Frontal cortex (tissue), 3 donors: ENCODE measurements at regions not wholly inside any gene's neighbourhood (a gene's known extent, or its start where the extent isn't known, plus 50 kb on each side); places are given as distances from the start of the nearest gene placed in this dataset.
"Not testable (repeated sequence)": the region's sequence is repeated elsewhere in the genome, so short reads cannot be mapped to it uniquely, and the experiment has no call there.

Source experiments
- DNase-seq, 2 donors: peaks; one replicate each; pipeline ENCODE4 v3.0.0; 2012; ENCODE audit warnings: low spot score in 2 of 2
- FAIRE-seq: peaks from 2 replicates; lab custom pipeline; 2012; peaks lifted over from hg19 to GRCh38; lab: Jason Lieb, UNC
- donor health status: control.
- donor health status: control.
- donor health status: control.

DNA sequence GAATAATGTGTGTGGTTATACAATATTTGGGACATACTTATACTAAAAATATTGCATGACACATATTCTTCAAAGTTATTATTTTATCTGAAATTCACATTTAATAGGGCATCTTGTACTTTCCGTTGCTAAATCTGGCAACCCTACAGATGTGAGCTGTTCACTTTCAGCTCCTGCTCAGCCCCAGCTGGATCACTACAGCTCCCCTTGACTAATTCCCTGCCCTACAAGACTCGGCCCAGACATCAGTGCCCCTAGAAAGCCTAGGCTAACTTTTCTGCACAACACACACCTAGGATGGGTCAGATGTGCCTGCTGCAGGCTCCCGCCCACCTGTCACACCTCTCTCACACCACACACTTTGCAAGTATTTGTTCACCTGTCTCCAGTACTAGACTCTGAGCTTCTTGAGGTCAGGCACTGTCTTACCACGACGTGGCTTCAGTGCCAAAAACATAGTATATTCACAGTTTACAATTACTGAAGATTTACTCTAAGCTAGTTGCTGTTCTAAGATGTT lies 84.1 kb downstream of the PRR15 start:
- FAIRE-seq, DNase-seq: not testable (repeated sequence)

DNA sequence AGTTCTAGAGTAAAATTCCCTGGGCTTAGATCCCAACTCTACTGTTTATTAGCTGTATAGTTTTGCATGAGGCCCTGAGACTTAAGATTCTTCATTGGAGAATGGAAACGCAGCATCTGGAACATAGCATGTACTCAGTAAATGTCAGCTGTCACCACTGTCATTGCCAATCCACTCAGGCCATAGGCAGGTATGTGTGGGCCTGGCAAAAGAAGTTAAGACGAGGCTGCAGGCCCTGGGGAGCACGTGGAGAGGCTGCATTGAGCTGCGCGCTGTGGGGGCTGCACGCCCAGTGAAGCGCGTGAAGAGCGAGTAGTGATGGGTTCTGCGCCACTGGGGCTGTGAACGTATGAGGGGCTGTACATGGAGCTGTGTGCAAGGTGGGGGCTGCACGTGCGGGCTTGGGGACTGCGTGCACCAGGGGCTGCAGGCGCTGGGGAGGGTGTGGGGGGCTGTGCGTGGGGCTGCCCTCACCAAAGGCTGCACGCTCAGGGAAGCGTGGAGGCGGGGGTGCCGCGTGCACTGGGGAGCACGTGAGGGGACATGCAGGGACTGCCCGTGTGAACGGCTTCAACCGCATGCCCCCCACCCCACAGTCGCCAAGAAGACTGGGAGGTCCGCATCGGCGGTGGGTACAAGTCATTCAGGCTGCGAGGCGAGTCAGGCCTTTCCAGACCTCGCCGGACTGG lies 85.5 kb downstream of the PRR15 start:
- FAIRE-seq (no peak), DNase-seq (no peak)

DNA sequence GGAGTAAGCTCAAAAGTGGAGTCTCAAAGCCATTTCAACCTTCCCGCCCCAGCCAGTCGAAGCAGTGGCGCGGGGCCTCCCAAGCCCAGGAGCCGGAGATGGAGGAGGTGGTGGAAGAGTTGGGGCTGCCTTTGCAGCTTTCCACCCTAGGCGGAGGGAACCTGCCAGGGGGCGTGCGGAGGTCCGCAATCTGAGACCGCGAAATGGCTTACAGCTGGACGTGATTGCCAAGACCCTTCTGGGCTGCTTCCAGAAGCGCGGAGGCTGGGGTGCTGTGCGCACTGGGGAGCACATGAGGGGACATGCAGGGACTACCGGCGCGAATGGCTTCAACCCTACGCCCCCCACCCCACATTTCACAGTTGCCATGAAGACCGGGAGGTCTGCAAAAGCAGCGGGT lies 86.2 kb downstream of the PRR15 start:
- DNase-seq (no peak), FAIRE-seq (no peak)

DNA sequence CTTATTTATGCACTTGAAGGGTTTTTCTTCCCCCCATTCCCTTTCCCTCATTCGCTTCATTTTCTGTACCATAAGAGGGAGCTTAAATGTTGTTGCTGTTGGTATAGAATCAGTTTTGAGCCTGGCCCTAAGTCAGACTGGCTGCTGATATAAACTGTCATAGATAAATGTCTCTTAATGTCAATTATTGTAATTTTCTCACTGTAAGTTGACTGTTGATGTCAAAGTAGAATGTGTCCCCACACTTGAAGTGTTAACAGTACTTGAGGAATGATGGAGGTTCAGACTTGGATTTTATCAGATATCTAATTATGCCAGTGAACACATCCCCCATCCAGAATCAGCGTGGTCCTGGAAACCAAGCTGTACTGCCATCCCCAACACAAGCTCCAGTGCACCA lies 87.8 kb downstream of the PRR15 start:
- no peak for DNase-seq
- no peak for FAIRE-seq

DNA sequence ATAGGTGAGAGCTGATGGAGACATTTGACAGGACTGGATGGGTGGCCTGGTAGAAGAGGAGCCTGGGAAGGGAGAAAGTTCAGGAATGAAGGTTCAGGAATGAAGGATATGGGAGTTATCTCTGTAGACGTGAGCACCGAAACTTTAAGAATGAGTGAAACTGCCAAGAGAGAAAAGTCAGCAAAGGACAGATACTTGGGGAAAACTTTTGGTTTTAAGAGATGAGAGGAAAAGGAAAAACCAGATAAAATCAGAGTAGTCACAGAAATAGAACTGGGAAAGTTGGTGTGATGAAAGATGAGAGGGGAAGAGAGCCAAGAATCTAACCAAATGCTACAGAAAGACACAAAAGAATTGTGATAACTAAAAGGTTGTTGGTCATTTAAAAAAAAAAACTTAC lies 88.9 kb downstream of the PRR15 start:
- FAIRE-seq (no peak), DNase-seq (no peak)

DNA sequence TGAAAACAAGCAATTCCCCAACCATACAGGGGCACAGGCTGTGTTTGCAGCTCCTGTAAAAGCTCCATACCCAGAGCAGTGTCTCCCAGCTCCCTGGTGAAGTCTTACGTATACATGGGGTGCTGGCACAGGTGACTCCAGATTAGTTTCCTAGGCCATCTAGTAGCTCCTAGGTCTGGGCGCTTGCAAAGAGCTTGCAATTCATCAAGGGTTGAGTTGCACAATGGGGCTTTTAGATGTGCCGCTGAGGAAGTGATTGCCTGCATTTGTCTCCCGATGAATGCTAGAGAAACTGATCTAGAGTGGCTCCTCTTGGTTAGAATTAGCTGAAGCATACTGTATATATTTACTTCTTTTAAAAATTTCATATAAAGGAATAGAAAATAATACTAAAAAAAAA lies 90.7 kb downstream of the PRR15 start:
- not testable (repeated sequence) for FAIRE-seq, DNase-seq

DNA sequence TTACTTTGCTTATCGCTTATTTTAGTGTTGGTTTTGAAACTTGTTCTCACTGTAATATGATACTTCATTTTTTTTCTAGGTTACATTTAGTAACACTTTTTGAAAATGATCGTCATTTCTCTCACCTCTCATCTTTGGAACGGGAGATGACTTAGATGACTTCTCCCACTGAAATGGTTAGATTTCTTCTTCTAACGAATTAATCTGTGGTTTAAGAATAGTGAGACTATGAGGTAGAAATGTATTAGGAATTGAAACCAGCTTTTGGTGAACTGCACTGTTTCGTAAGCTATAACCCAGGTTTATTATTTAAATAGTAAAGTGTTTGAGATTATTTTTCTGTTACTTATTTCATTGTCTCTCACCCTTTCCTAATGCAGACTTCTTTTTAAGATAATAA lies 93.7 kb downstream of the PRR15 start:
- FAIRE-seq (peak; percentile 84), DNase-seq (no peak)

DNA sequence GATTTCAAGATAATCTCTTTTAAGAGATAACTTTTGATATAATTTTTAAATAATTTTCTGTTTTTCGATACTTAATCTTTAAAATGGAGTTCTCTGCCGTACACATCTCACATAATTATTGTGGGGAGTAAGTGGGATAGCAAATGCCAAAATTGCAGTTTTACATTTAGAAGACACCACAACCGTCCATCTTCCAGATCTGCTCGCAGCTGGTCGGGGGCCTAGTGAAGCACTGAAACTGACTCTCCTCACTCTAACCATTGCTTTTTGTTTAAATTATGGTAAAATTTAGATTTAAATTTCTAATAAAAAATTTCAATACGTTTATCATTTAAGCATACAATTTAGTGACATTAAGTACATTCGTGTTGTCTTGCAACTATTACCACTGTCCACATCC lies 94.2 kb downstream of the PRR15 start:
- DNase-seq (no peak), FAIRE-seq (no peak)

DNA sequence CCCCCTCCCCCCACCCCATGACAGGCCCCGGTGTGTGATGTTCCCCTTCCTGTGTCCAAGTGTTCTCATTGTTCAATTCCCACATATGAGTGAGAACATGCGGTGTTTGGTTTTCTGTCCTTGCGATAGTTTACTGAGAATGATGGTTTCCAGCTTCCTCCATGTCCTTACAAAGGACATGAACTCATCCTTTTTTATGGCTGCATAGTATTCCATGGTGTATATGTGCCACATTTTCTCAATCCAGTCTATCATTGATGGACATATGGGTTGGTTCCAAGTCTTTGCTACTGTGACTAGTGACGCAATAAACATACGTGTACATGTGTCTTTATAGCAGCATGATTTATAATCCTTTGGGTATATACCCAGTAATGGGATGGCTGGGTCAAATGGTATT lies 95.6 kb downstream of the PRR15 start:
- FAIRE-seq, DNase-seq: not testable (repeated sequence)

DNA sequence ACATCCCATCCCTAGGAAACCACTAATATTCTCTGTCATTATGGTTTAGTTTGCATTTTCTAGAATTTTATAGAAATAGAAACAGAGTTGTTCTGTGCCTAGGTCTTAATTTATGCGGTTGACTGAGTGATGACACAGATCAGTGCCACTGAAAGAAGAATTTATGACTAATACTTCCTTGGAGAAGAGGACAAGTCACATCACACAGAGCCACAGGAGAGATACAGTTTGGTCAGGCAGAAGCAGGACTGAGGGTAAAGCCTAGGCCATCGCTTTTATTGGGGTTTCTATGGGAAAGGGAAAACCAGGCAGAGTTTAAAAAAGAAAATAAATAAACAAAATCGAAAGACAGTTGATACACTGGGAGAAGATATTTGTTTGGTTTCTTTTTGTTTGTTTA lies 99.3 kb downstream of the PRR15 start:
- not testable (repeated sequence) for DNase-seq, FAIRE-seq

DNA sequence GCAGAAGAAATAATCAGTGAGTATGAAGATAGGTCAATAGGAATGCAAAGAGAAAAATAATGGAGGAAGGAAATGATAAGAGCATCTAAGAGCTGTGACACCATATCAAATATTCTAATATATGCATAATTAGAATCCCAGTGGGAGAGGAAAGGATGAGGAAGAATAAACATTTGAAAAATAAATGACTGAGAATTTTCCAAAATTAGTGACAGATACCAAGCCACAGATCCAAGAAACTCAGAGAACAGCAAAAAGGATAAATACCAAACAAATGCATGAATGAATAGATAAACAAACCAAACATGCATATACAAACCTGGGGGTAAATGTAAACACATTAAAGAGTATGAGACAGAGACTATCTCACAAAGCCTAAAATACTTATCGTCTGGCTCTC lies 101.4 kb downstream of the PRR15 start:
- not testable (repeated sequence) for DNase-seq, FAIRE-seq

DNA sequence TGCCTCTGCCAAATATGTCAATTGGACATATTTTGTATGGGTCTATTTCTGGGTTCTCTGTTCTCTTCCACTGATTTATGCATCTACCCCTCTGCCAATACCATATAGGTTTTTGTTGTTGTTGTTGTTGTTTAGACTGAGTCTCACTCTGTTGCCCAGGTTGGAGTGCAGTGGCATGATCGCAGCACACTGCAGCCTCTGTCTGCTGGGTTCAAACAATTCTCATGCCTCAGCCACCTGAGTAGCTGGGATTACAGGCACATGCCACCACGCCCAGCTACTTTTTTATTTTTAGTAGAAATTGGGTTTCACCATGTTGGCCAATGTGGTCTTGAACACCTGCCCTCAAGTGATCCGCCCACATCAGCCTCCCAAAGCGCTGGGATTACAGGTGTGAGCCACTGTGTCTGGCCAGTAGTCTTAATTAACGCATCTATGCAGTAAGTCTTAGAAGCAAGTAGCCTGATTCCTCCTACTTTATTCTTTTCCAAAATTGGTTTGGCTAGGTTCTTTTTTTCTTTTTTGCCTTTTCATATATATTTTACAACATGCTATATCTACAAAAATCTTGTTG lies 103.5 kb downstream of the PRR15 start:
- not testable (repeated sequence) for DNase-seq, FAIRE-seq

DNA sequence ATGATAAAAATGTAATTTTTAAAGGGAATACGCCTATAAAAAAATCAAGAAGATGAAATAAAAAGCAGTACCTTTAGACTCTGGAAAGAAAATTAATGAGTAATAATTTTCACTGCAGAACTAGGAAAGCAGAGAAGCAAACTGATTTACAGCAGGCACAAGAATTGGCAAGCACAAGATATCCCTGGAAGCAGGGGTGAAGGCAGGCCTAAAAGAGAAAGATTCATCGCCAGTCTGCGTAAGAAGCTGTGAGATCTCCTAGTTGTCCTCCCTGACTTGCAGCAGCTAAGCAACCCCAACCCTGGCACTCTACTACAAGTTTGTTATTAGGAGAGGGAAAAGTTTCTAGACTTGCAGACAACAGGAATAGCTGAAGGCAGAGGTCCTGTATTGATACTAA lies 107.7 kb downstream of the PRR15 start:
- FAIRE-seq, DNase-seq: not testable (repeated sequence)

DNA sequence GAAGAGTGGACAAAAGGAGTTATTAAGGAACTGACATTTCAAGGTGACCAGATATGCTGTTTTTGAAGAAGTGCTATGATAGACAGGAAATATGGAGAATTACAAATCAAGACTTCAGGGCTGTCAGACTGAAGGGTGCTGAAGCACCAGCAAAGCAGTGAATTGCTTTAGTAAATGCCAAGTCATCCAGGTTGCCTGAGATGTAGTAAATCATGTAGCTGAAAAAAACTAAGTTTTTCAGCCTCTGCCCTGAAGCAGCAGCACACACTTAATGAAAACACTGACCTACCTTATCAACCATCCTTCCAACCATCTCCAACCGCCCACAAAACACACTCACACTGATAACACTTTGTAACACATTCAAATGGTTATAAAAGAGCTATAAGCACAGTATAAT lies 110.0 kb downstream of the PRR15 start:
- not testable (repeated sequence) for FAIRE-seq, DNase-seq

DNA sequence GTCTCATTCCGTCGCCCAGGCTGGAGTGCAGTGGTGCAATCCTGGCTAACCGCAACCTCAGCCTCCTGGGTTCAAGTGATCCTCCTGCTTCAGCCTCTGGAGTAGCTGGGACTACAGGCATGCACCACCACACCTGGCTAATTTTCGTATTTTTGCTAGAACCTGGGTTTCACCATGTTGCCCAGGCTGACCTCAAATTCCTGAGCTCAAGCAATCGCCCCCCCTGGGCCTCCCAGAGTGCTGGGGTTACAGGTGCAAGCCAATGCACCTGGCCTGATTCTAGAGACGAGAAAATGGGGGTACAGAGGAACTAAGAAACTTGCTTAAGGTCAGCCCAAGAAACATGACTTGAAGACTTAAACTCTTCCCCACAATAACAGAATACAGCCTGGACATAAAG lies 111.0 kb downstream of the PRR15 start:
- not testable (repeated sequence) for FAIRE-seq, DNase-seq

DNA sequence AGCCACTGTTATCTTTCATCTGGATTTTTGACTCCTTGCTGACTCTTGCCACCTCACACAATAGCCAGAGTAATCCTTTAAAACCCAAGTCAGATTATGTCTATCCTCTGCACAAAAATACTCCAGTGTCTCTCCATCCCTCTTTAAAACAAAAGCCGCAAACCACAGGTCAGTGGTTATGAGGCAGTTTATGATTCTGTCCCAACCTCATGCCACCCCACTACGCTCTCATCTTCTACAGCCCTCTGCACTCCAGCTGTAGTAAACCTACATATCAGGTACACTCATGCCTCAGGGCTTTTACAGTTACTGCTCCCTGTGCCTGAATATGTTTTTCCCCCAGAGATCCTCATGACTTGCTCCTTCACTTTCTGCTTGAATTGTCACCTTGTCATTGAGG lies 113.6 kb downstream of the PRR15 start:
- FAIRE-seq, result not testable (repeated sequence)

DNA sequence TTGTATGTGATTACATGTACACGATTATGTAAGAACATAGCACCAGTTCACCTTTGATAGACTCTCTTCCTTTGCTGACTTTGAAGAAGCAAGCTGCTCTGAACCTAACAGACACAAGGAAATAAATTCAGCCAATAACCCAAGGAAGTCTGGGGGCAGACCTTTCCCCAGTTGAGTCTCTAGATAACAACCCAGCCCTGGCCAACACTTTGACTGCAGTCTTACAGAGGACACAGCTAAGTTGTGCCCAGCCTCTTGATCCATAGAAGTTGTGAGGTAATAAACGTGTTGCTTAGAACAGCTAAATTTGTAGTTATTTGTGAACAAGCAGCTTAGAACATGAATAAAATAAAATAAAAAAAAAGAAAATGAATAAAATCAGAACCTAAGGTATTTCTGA lies 116.3 kb downstream of the PRR15 start:
- not testable (repeated sequence) for FAIRE-seq, DNase-seq

More for the DNA sequence above, 113.6 kb downstream of the PRR15 start:
- DNase-seq, result not testable (repeated sequence)

DNA sequence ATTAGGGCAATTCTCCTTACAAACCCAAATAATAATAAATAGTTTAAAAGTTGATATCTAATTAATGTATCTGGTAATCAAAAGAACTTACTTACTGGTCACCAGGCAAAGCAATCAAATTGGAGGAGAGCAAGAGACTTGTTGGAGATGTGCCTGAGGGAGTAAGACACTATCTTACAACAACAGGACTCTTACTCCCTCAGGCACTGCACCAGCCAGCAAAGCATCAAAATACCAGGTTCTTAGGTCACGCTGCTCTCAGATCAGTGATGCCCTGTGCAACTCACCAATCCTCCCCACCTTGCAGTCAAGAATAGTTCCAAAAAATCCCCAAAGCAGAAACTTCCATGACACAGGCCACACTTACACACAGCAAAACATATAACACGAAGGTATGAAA lies 117.0 kb downstream of the PRR15 start:
- FAIRE-seq, DNase-seq: not testable (repeated sequence)

DNA sequence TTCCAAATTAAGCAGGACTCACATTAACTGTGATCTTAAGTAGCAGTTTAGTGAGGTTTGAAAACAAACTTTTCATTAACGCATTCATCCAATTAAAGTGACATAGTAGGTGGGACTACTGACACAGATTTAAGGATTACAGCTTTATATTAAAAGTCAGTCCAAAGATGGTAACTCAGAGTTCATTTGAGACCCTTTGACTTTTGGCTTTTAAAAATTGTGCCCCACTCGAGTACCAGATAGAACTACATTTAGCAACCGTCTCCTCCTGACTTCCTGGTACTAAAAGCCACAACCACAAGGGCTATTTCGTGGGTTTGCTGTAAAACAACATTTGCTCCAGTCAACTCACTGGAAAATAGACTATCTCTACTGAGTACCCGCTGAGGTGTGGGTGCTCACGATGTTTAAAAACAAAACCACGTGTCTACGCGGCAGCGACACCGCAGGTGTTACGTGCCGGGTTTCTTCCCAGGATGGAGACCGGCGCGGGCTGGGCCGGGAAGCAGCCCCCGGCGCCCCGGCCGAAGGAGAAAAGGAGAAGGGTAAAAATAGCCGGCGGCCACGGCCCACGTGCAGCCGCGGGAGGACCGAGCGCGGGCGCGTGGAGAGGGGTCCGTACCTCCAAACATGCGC lies 120.6 kb downstream of the PRR15 start:
- not testable (repeated sequence) for DNase-seq, FAIRE-seq

DNA sequence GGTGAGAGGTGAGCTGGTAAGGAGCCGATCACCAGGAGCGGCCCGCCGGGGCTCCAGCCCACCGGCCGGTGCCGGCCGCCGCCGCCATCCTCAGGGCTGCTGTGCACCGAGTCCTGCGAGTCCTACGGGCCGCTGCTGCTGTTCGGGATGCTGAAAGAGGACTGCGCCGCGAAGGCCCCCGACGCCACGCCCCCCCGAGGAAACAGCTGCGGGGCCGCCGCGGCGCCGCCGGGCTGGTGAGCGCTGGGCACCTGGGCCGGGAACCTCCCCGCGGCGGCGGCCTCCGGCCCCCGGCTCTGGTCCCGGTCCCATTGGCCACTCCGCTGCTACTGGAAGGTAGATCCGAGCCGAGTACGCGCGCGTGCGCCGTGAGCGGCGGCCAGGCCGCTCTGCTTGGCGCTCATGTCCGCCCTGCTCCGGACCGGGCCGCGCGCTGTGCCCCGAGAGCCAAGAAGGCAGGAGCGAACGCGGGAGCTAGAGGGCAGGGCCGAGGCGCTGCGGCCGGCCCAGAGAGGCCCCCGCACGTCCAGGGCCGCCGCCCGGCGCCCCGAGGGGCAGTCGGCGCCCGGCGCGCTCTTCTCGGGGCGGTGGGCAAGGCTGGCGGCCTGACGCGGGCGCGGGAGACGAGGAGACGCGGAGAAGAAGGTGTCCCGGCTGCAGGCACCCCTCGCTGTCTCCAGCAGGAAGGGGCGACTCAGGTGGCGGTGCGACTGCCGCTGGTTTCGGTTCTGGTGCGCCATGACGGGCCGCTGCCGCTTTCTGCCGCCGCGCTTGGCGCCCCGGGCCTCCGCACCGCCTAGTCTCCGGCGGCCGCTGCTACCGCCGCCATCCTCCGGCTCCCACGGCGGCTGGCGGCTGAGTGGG lies 121.3 kb upstream of the WIPF3 start:
- FAIRE-seq (no peak), DNase-seq (peak; percentile 34 to 59)
